DOHH2 (cell line): ENCODE measurements at regions not wholly inside any gene's neighbourhood (a gene's known extent, or its start where the extent isn't known, plus 50 kb on each side); places are given as distances from the start of the nearest gene placed in this dataset.

Experiments used
- H3F3A ChIP-seq: fragments of 200-600 bp; sonication (generic), shearing (Covaris generic); 2 replicates; pipeline ENCODE4 v1.6.0; 2016; ENCODE audit warnings: antibody characterized with exemption, mild to moderate bottlenecking; ENCODE audit not compliant: control insufficient read depth, insufficient read depth
- H3K27ac ChIP-seq: fragments of 200-600 bp; sonication (generic); 2 replicates; pipeline ENCODE4 v1.5.1; 2014; ENCODE audit warnings: low read depth, mild to moderate bottlenecking, low read length, moderate library complexity
- H3K27me3 ChIP-seq: fragments of 200-600 bp; sonication (generic); 2 replicates; pipeline ENCODE4 v1.6.1; 2014; ENCODE audit warnings: mild to moderate bottlenecking, low read length, mixed read lengths; ENCODE audit not compliant: control insufficient read depth
- H3K36me3 ChIP-seq: fragments of 200-600 bp; sonication (generic); 2 replicates; pipeline ENCODE4 v1.6.1; 2014; ENCODE audit warnings: mild to moderate bottlenecking, low read length, moderate library complexity, mixed read lengths; ENCODE audit not compliant: control insufficient read depth
- H3K4me1 ChIP-seq: fragments of 200-600 bp; sonication (generic); 2 replicates; pipeline ENCODE4 v1.6.1; 2014; ENCODE audit warnings: mild to moderate bottlenecking, low read length, mixed read lengths; ENCODE audit not compliant: control insufficient read depth
- H3K4me2 ChIP-seq: fragments of 200-600 bp; sonication (generic); 2 replicates; pipeline ENCODE4 v1.6.0; 2014; ENCODE audit warnings: mild to moderate bottlenecking, low read length, moderate library complexity
- H3K4me3 ChIP-seq: fragments of 200-600 bp; sonication (generic); 2 replicates; pipeline ENCODE4 v1.5.1; 2014; ENCODE audit warnings: mild to moderate bottlenecking, low read length, mixed read lengths
- H3K79me2 ChIP-seq: fragments of 200-600 bp; sonication (generic); 2 replicates; pipeline ENCODE4 v1.6.1; 2014; ENCODE audit warnings: mild to moderate bottlenecking, low read length, mixed read lengths; ENCODE audit not compliant: control insufficient read depth
- H3K9me2 ChIP-seq: fragments of 200-600 bp; sonication (generic); replicated peaks from 2 replicates; pipeline ENCODE4 v1.6.1; 2014; ENCODE audit warnings: mild to moderate bottlenecking, low read length, mixed read lengths; ENCODE audit not compliant: control insufficient read depth
- H3K9me3 ChIP-seq: fragments of 200-600 bp; sonication (generic); 2 replicates; pipeline ENCODE4 v1.6.1; 2014; ENCODE audit warnings: antibody characterized with exemption, low read length, mixed read lengths; ENCODE audit not compliant: control insufficient read depth, insufficient read depth
- H4K20me1 ChIP-seq: fragments of 200-600 bp; sonication (generic); 2 replicates; pipeline ENCODE4 v1.6.0; 2014; ENCODE audit warnings: low read depth, mild to moderate bottlenecking, antibody characterized with exemption, low read length, moderate library complexity; ENCODE audit not compliant: control insufficient read depth, insufficient read depth
- CTCF ChIP-seq: fragments of 200-600 bp; sonication (generic); IDR thresholded peaks from one replicate; pipeline ENCODE4 v1.5.1; 2014; ENCODE audit warnings: antibody characterized with exemption, mild to moderate bottlenecking, low read depth, low read length; ENCODE audit not compliant: poor library complexity, severe bottlenecking
- EZH2phosphoT487 ChIP-seq: fragments of 200-600 bp; sonication (generic); IDR thresholded peaks from 2 replicates; pipeline ENCODE4 v1.6.1; 2017; ENCODE audit warnings: borderline replicate concordance, mild to moderate bottlenecking, antibody characterized with exemption, low read length, moderate library complexity, mixed read lengths

- H4K20me1 ChIP-seq, result no peaks in the 10 kb centered on the region
- no peaks in the 10 kb centered on the region for H3K9me2 ChIP-seq
- no peak overlapping the region for H3K4me2 ChIP-seq
- H3K9me3 ChIP-seq, result no peaks in the 10 kb centered on the region
- H3K4me1 ChIP-seq, result no peaks in the 10 kb centered on the region
- H3K79me2 ChIP-seq, result no peaks in the 10 kb centered on the region
- no peaks in the 10 kb centered on the region for H3K36me3 ChIP-seq
- TF ChIP-seq CTCF (no peak), EZH2phosphoT487 (no peak)
- no peaks in the 10 kb centered on the region for H3F3A ChIP-seq
- H3K4me3 ChIP-seq, result no peak overlapping the region
- H3K27ac ChIP-seq, result no peak overlapping the region
- no peaks in the 10 kb centered on the region for H3K27me3 ChIP-seq
These were observed 351.1 kb downstream of the MIAT start for GRCh38 chr22:27008454-27008853.

- TF ChIP-seq CTCF (no peak), EZH2phosphoT487 (no peak)
- no peak overlapping the region for H3K27ac ChIP-seq
- no peaks in the 10 kb centered on the region for H3K9me2 ChIP-seq
- H3K4me2 ChIP-seq, result no peak overlapping the region
- no peaks in the 10 kb centered on the region for H3F3A ChIP-seq
- no peaks in the 10 kb centered on the region for H3K4me1 ChIP-seq
- no peaks in the 10 kb centered on the region for H3K9me3 ChIP-seq
- no peaks in the 10 kb centered on the region for H3K79me2 ChIP-seq
- no peaks in the 10 kb centered on the region for H3K36me3 ChIP-seq
- no peaks in the 10 kb centered on the region for H3K27me3 ChIP-seq
- H3K4me3 ChIP-seq, result no peak overlapping the region
- H4K20me1 ChIP-seq, result no peaks in the 10 kb centered on the region
These were observed 353.7 kb downstream of the MIAT start for GRCh38 chr22:27011133-27011532.

- Histone ChIP-seq H3K4me1 (no peaks in the 10 kb centered on the region), H3K79me2 (no peaks in the 10 kb centered on the region), H3K4me2 (no peak overlapping the region), H4K20me1 (no peaks in the 10 kb centered on the region), H3K36me3 (no peaks in the 10 kb centered on the region), H3K9me2 (no peaks in the 10 kb centered on the region), H3F3A (no peaks in the 10 kb centered on the region), H3K4me3 (no peak overlapping the region), H3K9me3 (no peaks in the 10 kb centered on the region), H3K27me3 (no peaks in the 10 kb centered on the region), H3K27ac (no peak overlapping the region)
- no peak for TF ChIP-seq CTCF
- TF ChIP-seq EZH2phosphoT487, result no peak
These were observed 354.3 kb downstream of the MIAT start for GRCh38 chr22:27011717-27012116.

- Histone ChIP-seq H3K9me2 (no peaks in the 10 kb centered on the region), H3K4me1 (no peaks in the 10 kb centered on the region), H3K9me3 (no peaks in the 10 kb centered on the region), H3F3A (no peaks in the 10 kb centered on the region), H3K27ac (no peak overlapping the region), H3K79me2 (no peaks in the 10 kb centered on the region), H4K20me1 (no peaks in the 10 kb centered on the region), H3K27me3 (no peaks in the 10 kb centered on the region), H3K4me2 (no peak overlapping the region), H3K4me3 (no peak overlapping the region), H3K36me3 (no peaks in the 10 kb centered on the region)
- TF ChIP-seq CTCF (no peak), EZH2phosphoT487 (no peak)
These were observed 362.4 kb downstream of the MIAT start for GRCh38 chr22:27019827-27020226.
